HUES48 (cell line): ENCODE measurements at regions not wholly inside any gene's neighbourhood (a gene's known extent, or its start where the extent isn't known, plus 50 kb on each side); places are given as distances from the start of the nearest gene placed in this dataset.
"Not testable (repeated sequence)": the region's sequence is repeated elsewhere in the genome, so short reads cannot be mapped to it uniquely, and the experiment has no call there.

Source experiments
- H3K27ac ChIP-seq: one replicate; pipeline ENCODE4 v1.7.0; 2013; ENCODE audit warnings: low read depth, low read length, inconsistent platforms
- H3K27me3 ChIP-seq: 2 replicates; pipeline ENCODE4 v1.6.1; 2013; ENCODE audit warnings: mild to moderate bottlenecking, low read length; ENCODE audit not compliant: control insufficient read depth, insufficient read depth
- H3K36me3 ChIP-seq: 2 replicates; pipeline ENCODE4 v1.6.1; 2013; ENCODE audit warnings: low read length; ENCODE audit not compliant: control insufficient read depth, insufficient read depth
- H3K4me1 ChIP-seq: 2 replicates; pipeline ENCODE4 v1.6.1; 2013; ENCODE audit warnings: mild to moderate bottlenecking, low read length; ENCODE audit not compliant: control insufficient read depth, insufficient read depth
- H3K4me3 ChIP-seq: 2 replicates; pipeline ENCODE4 v1.5.1; 2013; ENCODE audit warnings: mild to moderate bottlenecking, low read depth, low read length
- H3K9ac ChIP-seq: 2 replicates; pipeline ENCODE4 v1.6.1; 2013; ENCODE audit warnings: mild to moderate bottlenecking, low read depth, low read length, moderate library complexity
- H3K9me3 ChIP-seq: 2 replicates; pipeline ENCODE4 v1.6.1; 2013; ENCODE audit warnings: low read length; ENCODE audit not compliant: control insufficient read depth, insufficient read depth

DNA sequence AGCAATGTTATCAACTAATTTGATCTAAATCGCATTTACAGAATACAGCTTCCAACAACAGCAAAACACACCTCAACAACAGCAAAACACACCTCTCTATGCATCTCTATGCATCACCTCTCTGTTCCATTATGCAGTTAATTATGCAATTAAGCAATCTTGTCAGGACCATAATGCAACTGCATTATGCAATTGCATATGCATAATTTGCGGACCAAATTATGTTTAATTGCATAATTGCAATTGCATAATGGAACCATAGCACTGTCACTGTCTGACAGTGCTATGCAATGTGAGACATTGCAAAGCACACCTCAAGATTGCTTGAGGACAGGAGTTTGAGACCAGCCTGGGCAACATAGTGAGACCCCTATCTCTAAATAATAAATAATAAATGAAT is 80.4 kb upstream of the PRSS3 start:
- no peak overlapping the region for H3K9ac ChIP-seq
- H3K4me3 ChIP-seq = no peak overlapping the region
- no peak overlapping the region for H3K27ac ChIP-seq

DNA sequence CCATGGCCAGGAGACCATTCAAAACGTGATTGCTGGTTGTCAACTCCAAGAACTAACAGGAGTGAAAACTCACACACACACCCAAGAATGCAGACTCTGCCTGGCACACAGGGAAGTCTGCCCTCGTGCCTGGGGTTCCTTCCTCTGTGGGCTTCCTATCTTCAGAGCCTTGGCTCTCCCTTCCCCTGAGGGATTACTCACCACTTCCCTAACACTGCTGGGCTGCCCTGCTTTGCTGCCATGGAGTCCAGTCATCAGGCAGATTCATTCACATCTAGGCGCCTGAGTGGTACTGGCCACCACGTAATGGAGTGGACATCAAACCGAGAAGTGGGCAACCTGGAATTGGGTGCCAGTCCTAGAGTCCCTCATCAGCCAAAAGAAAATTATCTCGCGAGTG is 76.4 kb upstream of the PRSS3 start:
- Histone ChIP-seq H3K36me3 (no peaks in the 10 kb centered on the region), H3K9me3 (no peaks in the 10 kb centered on the region), H3K27me3 (peaks cover 10% of the 10 kb centered on the region; the same call in 1 of the 2 replicates), H3K4me3 (no peak overlapping the region), H3K9ac (no peak overlapping the region), H3K27ac (no peak overlapping the region), H3K4me1 (0 out of 2 replicates have a peak, but pooled peaks cover 2% of the 10 kb centered on the region)

More for the DNA sequence above, 80.4 kb upstream of the PRSS3 start:
- Histone ChIP-seq H3K27me3 (no peaks in the 10 kb centered on the region), H3K4me1 (no peaks in the 10 kb centered on the region), H3K9me3 (no peaks in the 10 kb centered on the region), H3K36me3 (no peaks in the 10 kb centered on the region)

DNA sequence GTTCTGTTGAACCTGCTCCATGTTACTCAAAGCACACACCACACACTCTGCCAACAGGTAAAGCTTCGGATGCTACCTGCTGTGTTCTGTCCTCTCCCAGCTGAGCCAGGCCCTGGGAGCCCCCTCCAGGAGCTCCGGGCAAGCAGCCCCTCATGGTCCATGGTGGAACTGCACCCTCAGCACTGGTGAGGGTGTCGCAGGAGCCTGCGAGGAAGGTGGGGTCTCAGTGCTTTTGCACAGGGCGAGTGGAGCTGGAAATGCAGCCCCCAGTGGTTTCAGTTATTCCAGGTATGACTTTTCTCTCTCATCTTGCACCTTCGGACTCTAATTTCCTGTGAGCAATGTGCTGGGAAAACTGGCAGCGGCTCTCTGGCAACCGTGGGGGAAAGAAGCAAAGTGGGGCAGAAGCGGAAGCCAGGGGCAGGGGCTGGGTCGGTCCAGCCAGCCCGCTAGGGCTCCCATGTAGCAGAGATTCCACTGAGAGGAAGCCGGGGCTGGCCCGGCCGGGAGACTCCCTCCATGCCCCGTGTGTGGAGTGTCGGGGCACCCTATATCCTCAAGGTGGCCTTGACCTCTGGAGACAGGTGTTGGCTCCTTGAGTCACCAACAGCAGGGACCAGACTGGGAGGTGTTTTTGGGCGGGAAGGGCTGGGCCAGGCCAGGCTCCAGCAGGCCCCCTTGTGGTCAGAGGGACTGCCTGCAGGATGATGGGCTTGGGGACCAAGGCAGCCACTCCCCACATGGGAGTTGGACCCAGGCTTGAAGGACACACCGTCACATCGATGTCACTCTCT is 75.6 kb upstream of the PRSS3 start:
- Histone ChIP-seq H3K4me1 (0 out of 2 replicates have a peak, but pooled peaks cover 2% of the 10 kb centered on the region), H3K4me3 (no peak overlapping the region), H3K36me3 (no peaks in the 10 kb centered on the region), H3K9ac (no peak overlapping the region), H3K27me3 (peaks cover 10% of the 10 kb centered on the region; the same call in 1 of the 2 replicates), H3K9me3 (no peaks in the 10 kb centered on the region), H3K27ac (no peak overlapping the region)

DNA sequence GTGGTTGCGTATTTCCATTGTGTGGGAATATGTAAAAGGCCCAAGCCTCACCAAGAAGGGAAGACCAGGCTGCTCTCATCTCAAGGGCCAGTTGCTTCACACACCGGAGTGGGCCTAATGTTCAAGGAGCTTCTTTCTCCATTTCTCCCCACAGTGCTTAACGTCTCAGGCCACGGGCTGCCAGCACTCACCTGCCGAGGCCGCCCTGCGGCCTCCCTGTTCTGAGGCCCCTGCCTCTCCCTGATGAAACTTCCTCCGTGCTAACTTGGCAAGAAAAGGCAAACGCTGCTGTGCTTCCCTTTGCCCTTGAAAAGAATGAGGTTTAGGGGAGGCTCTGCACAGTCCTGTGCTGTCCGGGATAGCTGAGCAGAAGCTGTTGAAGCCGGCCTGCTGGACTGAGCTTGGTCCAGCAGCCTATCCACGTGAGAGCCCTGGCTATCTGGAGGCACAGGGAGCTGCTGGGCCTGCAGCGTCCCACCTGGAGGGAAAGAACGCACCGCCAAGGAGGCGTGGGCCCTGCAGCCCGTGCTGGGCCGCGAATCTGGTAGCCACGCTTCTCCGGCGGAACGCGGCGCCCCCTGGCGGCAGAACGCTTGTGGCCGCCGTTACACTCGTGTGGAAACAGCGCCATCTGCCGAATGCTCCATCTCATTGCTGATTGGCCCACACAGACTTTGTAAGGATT is 73.5 kb upstream of the PRSS3 start:
- Histone ChIP-seq H3K9me3 (no peaks in the 10 kb centered on the region), H3K27ac (no peak overlapping the region), H3K4me1 (0 out of 2 replicates have a peak, but pooled peaks cover 2% of the 10 kb centered on the region), H3K4me3 (no peak overlapping the region), H3K27me3 (peaks cover 10% of the 10 kb centered on the region; the same call in 1 of the 2 replicates), H3K36me3 (no peaks in the 10 kb centered on the region), H3K9ac (no peak overlapping the region)

DNA sequence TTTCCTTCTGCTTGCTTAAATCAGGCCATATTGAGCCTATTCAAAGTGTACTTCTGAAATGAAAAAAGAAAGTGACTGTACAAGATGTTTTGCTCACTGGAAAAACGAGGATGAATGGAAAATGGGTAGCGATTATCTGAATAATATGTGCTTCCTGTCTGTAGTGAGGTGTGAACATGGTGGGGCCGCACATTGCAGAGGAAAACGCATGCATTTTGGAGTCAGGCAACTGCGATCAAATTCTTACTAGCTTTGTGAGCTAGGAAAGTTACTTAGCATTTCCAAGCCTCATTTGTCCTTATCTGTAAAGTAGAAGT is 73.0 kb upstream of the PRSS3 start:
- Histone ChIP-seq H3K36me3 (no peaks in the 10 kb centered on the region), H3K4me3 (no peak overlapping the region), H3K9me3 (no peaks in the 10 kb centered on the region), H3K27ac (no peak overlapping the region), H3K4me1 (0 out of 2 replicates have a peak, but pooled peaks cover 2% of the 10 kb centered on the region), H3K27me3 (peaks cover 10% of the 10 kb centered on the region; the same call in 1 of the 2 replicates), H3K9ac (no peak overlapping the region)

DNA sequence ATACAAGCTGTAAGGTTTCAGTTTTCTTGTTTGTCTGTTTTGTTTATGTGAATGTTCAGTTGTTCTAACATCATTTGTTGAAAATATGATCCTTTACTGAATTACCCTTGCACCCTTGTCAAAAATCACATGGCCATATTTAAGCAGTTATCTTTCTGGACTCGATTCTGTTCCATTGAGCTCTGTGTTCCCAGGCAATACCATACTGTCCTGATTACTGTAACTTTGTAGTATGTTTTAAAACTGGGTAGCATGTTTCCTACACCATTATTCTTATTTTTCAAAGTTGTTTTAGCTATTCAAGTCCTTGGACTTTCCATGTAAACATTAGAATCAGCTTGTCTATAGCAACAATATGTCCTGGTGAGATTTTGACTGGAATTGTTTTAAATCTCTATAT is 66.7 kb upstream of the PRSS3 start:
- Histone ChIP-seq H3K4me3 (no peak overlapping the region), H3K4me1 (no peaks in the 10 kb centered on the region), H3K27ac (no peak overlapping the region), H3K27me3 (no peaks in the 10 kb centered on the region), H3K9ac (no peak overlapping the region), H3K36me3 (no peaks in the 10 kb centered on the region), H3K9me3 (no peaks in the 10 kb centered on the region)

DNA sequence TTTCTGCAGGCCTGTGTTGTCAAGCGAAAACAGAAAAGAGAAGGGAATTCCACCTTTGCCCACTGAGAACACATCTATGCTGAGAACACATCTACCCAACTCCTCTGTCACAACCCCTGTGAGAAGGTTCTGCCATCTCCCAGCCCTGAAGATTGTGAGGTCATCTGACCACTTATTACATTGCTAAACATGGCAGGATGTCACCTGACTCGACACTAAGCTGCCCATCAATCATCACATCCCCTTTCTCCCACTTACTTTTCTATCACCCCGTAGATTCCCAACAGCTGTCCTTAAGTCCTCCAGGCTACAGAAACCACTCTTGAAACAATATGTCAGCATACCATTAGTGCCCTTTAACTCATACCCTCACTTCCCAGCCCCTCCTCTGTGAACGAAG is 64.2 kb upstream of the PRSS3 start:
- no peaks in the 10 kb centered on the region for H3K27me3 ChIP-seq
- no peak overlapping the region for H3K9ac ChIP-seq
- no peaks in the 10 kb centered on the region for H3K36me3 ChIP-seq
- H3K4me1 ChIP-seq = no peaks in the 10 kb centered on the region
- H3K4me3 ChIP-seq = no peak overlapping the region
- no peak overlapping the region for H3K27ac ChIP-seq
- no peaks in the 10 kb centered on the region for H3K9me3 ChIP-seq

DNA sequence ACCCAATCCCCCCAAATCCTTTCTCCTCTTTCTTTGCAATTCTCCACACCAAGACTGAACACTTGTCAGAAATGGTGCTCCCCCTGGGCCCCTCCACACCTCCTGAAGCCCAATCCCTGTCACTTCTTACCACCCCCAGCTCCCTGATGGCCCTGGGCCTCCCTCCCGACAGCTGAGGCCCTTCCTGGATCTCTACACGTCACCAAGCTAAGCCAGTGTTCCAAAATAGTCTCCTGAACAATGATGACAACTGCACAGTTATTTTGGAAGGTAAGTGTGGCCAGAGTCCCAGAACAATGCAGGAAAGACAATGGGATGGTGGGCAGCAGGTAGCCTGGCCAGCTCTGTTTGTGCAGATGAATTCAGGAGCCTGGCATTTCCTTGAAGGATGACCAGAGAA is 63.7 kb upstream of the PRSS3 start:
- H3K9ac ChIP-seq = no peak overlapping the region
- H3K4me3 ChIP-seq = no peak overlapping the region
- no peaks in the 10 kb centered on the region for H3K36me3 ChIP-seq
- no peaks in the 10 kb centered on the region for H3K27me3 ChIP-seq
- H3K9me3 ChIP-seq = no peaks in the 10 kb centered on the region
- H3K4me1 ChIP-seq = no peaks in the 10 kb centered on the region
- no peak overlapping the region for H3K27ac ChIP-seq

DNA sequence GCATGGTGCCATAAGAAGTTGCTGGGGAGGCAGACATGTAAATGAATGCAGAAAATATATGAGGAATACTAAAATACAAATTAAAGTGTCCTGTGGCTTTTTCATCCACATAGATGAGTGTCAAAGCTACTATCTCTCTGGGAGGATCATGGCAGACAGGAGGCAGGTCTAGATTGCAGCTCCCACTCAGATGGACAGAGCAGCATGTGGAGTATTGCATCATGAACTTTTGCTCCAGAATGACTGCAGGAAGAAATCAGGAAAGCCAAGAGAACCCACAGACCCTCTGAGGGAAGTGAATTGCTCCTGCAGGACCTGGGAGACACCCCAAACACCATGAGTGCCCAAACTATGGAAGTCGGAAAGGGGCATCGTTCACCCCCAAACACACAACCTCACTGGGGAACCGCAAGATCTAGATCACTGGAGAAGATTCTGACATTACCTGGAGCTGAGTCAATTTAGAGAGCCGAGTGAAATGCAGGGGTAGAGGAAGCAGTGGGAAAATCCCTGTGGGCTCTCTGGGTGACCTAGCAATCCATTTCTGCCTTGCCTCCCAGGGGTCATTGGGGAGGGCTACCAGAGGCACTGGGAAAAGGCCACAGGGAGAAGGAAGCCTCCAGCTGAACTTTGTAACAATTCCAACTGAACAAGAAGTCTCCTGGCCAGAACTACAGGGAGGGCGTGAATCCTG is 61.0 kb upstream of the PRSS3 start:
- H3K4me3 ChIP-seq, H3K9me3 ChIP-seq, H3K4me1 ChIP-seq, H3K9ac ChIP-seq, H3K27me3 ChIP-seq, H3K27ac ChIP-seq, H3K36me3 ChIP-seq: not testable (repeated sequence)

DNA sequence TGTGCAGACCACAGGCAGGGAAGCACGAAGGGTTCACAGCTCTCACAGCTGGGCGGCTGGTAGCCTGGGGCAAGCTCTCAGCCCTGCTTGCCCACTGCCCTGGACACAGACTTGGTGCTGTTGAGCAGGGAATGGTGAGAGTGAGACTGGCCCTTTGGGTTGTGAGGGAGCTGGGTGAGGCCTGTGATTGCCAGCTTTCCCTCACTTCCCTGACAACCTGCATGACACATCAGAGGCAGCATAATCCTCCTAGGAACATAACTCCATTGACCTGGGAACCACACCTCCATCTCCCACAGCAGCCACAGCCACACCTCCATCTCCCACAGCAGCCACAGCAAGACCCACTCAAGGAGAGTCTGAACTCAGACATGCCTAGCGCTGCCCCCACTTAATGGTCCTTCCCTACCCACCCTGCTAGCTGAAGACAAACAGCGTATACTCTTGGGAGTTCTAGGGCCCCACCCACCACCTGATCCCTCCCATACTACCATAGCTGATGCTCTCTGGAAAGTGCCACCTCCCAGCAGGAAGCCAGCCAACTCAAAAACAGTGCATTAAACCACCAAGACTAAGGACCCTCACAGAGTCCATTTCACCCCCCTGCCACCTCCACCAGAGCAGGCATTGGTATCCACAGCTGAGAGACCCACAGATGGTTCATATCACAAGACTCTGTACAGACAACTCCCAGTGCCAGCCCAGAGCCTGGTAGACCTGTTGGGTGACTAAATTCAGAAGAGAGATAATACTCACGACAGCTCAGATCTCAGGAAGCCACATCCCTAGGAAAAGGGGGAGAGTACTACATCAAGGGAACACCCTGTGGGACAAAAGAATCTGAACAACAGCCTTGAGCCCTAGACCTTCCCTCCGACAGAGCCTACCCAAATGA is 60.2 kb upstream of the PRSS3 start:
- H3K36me3 ChIP-seq, H3K9ac ChIP-seq, H3K9me3 ChIP-seq, H3K4me3 ChIP-seq, H3K4me1 ChIP-seq, H3K27ac ChIP-seq, H3K27me3 ChIP-seq: not testable (repeated sequence)
